ENCODE measurements at regions not wholly inside any gene's neighbourhood (a gene's known extent, or its start where the extent isn't known, plus 50 kb on each side); places are given as distances from the start of the nearest gene placed in this dataset.
"Not testable (repeated sequence)": the region's sequence is repeated elsewhere in the genome, so short reads cannot be mapped to it uniquely, and the experiment has no call there.

DNA sequence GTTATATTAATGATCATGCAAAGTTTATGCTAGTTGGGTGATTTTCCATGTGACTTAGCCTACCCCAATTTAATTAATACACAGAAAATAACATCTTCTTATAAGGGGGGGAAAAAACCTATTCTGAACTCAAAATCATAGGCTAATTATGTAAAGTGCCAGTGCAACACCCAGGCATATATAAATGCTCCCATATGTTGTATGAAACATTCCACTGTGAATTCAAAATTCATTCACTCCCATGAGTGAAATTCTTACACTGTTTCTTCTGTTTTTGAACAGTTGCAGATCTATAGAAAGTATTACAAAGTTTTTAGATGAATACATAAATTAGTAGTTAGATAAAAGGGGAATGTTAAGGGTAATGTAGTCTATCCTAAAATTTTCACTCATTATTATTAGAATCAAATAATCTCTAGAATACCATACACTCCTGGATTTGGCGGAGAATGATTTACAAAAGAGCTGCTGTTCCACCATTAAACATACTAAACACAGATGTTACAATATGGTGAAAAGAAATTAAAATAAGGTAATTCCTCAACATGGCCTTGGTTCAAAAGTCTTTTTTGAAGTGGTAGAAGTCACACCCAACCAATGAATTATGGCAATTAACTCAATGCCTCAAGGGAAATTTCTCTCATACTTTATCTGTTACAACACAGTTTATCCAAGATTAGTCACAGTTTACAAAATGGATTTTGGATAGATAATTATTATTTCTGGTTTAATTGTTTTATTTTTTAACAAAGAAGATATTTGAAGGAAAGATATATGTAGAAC is 454.1 kb upstream of the FLRT2 start:
- H3K9me3 ChIP-seq, result no peaks in the 10 kb centered on the region
- no peak overlapping the region for H3K4me3 ChIP-seq
- H3K27me3 ChIP-seq, result no peaks in the 10 kb centered on the region
- H3K27ac ChIP-seq, result no peak overlapping the region
- WGBS, 3 donors, result 97 to 100% (median 98%) methylated on average over 1 of the region's 1 CpG
- no peak for TF ChIP-seq POLR2A (IDR thresholded peaks at IDR 0.05)
- no peak for TF ChIP-seq EP300 (IDR thresholded peaks at IDR 0.05)
- TF ChIP-seq CTCF (IDR thresholded peaks at IDR 0.05), result no peak
- H3K36me3 ChIP-seq, result no peaks in the 10 kb centered on the region
- no peaks in the 10 kb centered on the region for H3K4me1 ChIP-seq (ENCODE audit: insufficient read depth)
- intact Hi-C loops (cut with DNase I), result no loop called here
- no peak for DNase-seq

GRCh38 chr14:85077716-85078115 is 452.2 kb upstream of the FLRT2 start:
- H3K4me1 ChIP-seq (ENCODE audit: insufficient read depth); H3K36me3 ChIP-seq; H3K27me3 ChIP-seq; H3K27ac ChIP-seq; H3K9me3 ChIP-seq; H3K4me3 ChIP-seq; intact Hi-C loops (cut with DNase I); DNase-seq: not testable (repeated sequence)

DNA sequence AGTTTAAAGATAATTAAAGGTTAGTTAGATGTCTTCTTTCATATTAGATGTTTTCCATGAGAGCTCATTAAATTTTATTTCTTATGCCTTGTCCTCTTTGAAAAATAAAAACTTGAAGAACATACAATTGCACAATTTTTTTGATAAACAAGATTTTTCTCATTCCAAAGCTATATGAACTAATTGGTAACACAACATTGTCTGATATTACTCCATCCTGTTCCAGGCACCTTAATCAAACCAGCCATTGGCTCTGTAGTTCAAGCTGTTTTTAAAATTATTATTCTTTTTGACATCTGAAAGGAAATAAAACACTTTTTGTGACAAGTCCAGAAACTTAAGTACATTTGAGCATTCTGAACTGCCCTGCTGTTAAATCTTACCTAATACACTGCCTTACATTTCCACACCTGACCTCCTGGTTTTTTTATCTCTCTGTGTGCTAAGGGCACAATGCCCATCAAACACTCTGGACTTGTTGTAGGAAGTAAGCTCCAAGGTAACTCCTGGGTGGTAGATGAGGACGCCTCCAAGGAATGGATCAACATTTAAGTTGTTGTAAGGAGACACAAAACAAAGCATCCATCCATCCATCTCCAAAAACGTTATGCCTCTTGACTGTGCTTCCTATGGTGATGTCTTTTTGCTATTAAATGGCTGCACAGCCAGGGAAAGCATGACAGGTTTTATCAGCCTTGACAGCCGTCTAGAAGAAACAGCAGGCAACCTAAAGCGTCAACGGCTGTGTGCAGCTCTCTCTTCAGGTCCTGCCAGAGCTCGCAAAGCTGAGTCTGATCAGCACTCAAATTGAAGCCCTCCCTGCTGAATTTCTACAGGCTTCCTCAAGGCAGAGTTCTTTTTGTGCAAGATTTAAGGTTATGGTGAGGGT is 449.9 kb upstream of the FLRT2 start:
- TF ChIP-seq EP300 (IDR thresholded peaks at IDR 0.05), result no peak
- no peak for TF ChIP-seq CTCF (IDR thresholded peaks at IDR 0.05)
- TF ChIP-seq POLR2A (IDR thresholded peaks at IDR 0.05), result no peak
- Histone ChIP-seq H3K27ac (no peak overlapping the region), H3K4me1 (ENCODE audit: insufficient read depth) (no peaks in the 10 kb centered on the region), H3K36me3 (no peaks in the 10 kb centered on the region), H3K9me3 (no peaks in the 10 kb centered on the region), H3K27me3 (no peaks in the 10 kb centered on the region), H3K4me3 (no peak overlapping the region)
- WGBS, 3 donors, result 56 to 57% (median 56%) methylated on average over 6 of the region's 6 CpGs
- no peak for DNase-seq
- intact Hi-C loops (cut with DNase I), result no loop called here

- no peak for TF ChIP-seq CTCF (IDR thresholded peaks at IDR 0.05)
- TF ChIP-seq EP300 (IDR thresholded peaks at IDR 0.05), result no peak
- TF ChIP-seq POLR2A (IDR thresholded peaks at IDR 0.05), result no peak
- WGBS, 3 donors, result 83 to 97% (median 95%) methylated on average over 1 of the region's 1 CpG
Observed at GRCh38 chr14:85084344-85084743, 445.6 kb upstream of the FLRT2 start.

DNA sequence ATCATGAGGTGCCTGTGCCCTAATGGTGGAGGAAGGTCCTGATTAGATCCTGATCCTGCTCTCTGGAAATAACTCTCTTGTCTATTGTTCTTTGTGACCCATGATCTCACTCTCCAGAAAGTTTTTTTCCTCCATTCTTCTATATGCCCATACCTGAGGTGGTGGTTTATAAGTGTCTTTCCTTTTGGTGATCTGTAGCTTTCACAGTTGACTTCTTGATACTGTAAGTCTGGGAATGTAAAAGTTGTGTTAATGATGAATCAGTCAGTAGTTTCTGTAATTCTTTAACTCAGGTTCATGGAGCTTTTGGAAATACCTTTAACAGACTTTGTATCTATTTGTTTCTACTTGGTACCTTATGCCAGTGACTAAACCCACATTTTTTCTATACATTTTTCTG is 444.0 kb upstream of the FLRT2 start:
- Histone ChIP-seq H3K9me3 (no peaks in the 10 kb centered on the region), H3K27me3 (no peaks in the 10 kb centered on the region), H3K27ac (no peak overlapping the region), H3K4me3 (no peak overlapping the region), H3K36me3 (no peaks in the 10 kb centered on the region), H3K4me1 (ENCODE audit: insufficient read depth) (no peaks in the 10 kb centered on the region)
- DNase-seq, result no peak
- intact Hi-C loops (cut with DNase I), result no loop called here
- TF ChIP-seq CTCF (IDR thresholded peaks at IDR 0.05), result no peak
- TF ChIP-seq POLR2A (IDR thresholded peaks at IDR 0.05), result no peak
- TF ChIP-seq EP300 (IDR thresholded peaks at IDR 0.05), result no peak

More at GRCh38 chr14:85084344-85084743, 445.6 kb upstream of the FLRT2 start:
- Histone ChIP-seq H3K4me3 (no peak overlapping the region), H3K27ac (no peak overlapping the region), H3K36me3 (no peaks in the 10 kb centered on the region), H3K9me3 (no peaks in the 10 kb centered on the region), H3K27me3 (no peaks in the 10 kb centered on the region), H3K4me1 (ENCODE audit: insufficient read depth) (no peaks in the 10 kb centered on the region)
- intact Hi-C loops (cut with DNase I), result no loop called here
- no peak for DNase-seq

Data from ovary (tissue), 7 donors.